ENCODE measurements at regions not wholly inside any gene's neighbourhood (a gene's known extent, or its start where the extent isn't known, plus 50 kb on each side); places are given as distances from the start of the nearest gene placed in this dataset.

- Mint-ChIP-seq H3K9me3 (peaks cover 0 to 7% (median 2%) of the 10 kb centered on the region in 7 donors), H3K4me3 (no peak overlapping the region), H3K36me3 (no peaks in the 10 kb centered on the region), H3K27me3 (ENCODE audit: low read depth in 3 of 3) (no peaks in the 10 kb centered on the region), H3K4me1 (no peaks in the 10 kb centered on the region), H3K27ac (no peak overlapping the region)
- Histone ChIP-seq H4K20me1 (ENCODE audit: insufficient read depth, low read length) (no peaks in the 10 kb centered on the region), H3K4me3 (replicated peaks in 1 of 3; ENCODE audit: low read depth in 2 of 3, low read length in 3 of 3) (no peak overlapping the region), H3K27ac (ENCODE audit: low read depth in 1 of 2, low read length in 2 of 2) (no peak overlapping the region), H3K27me3 (ENCODE audit: control insufficient read depth in 2 of 2, insufficient read depth in 2 of 2, low read length in 2 of 2) (no peaks in the 10 kb centered on the region), H3K4me1 (ENCODE audit: control insufficient read depth in 1 of 2, insufficient read depth in 2 of 2, low read length in 2 of 2) (no peaks in the 10 kb centered on the region), H3K9me3 (replicated peaks in 1 of 2; ENCODE audit: control insufficient read depth in 1 of 2, insufficient read depth in 1 of 2, low read length in 2 of 2) (no peaks in the 10 kb centered on the region), H2AFZ (ENCODE audit: insufficient read depth, low read depth, low read length, poor library complexity, severe bottlenecking) (no peak overlapping the region), H3K4me2 (replicated peaks; ENCODE audit: extremely low read depth, low read length, poor library complexity, severe bottlenecking) (no peak overlapping the region), H3K9ac (ENCODE audit: insufficient read depth, low read length, poor library complexity, severe bottlenecking) (no peak overlapping the region), H3K79me2 (ENCODE audit: insufficient read depth, low read length) (no peaks in the 10 kb centered on the region), H3K36me3 (replicated peaks in 1 of 2; ENCODE audit: control insufficient read depth in 1 of 2, insufficient read depth in 2 of 2, low read length in 2 of 2) (no peaks in the 10 kb centered on the region)
- no peak for TF ChIP-seq CTCF (IDR thresholded peaks at IDR 0.05)
- no peak for DNase-seq
- no CpG with 5 or more reads among the region's 1 CpG for WGBS (ENCODE audit: insufficient coverage)
- intact Hi-C loops (cut with micrococcal nuclease), result no loop called here
These were observed 922.1 kb upstream of the SLIT2 start for GRCh38 chr4:19329631-19330030.

- Histone ChIP-seq H3K9ac (ENCODE audit: insufficient read depth, low read length, poor library complexity, severe bottlenecking) (no peak overlapping the region), H2AFZ (ENCODE audit: insufficient read depth, low read depth, low read length, poor library complexity, severe bottlenecking) (no peak overlapping the region), H3K4me1 (ENCODE audit: control insufficient read depth in 1 of 2, insufficient read depth in 2 of 2, low read length in 2 of 2) (no peaks in the 10 kb centered on the region), H3K27ac (ENCODE audit: low read depth in 1 of 2, low read length in 2 of 2) (no peak overlapping the region), H4K20me1 (ENCODE audit: insufficient read depth, low read length) (no peaks in the 10 kb centered on the region), H3K4me2 (replicated peaks; ENCODE audit: extremely low read depth, low read length, poor library complexity, severe bottlenecking) (no peak overlapping the region), H3K4me3 (replicated peaks in 1 of 3; ENCODE audit: low read depth in 2 of 3, low read length in 3 of 3) (no peak overlapping the region), H3K27me3 (ENCODE audit: control insufficient read depth in 2 of 2, insufficient read depth in 2 of 2, low read length in 2 of 2) (no peaks in the 10 kb centered on the region), H3K9me3 (replicated peaks in 1 of 2; ENCODE audit: control insufficient read depth in 1 of 2, insufficient read depth in 1 of 2, low read length in 2 of 2) (no peaks in the 10 kb centered on the region), H3K79me2 (ENCODE audit: insufficient read depth, low read length) (no peaks in the 10 kb centered on the region), H3K36me3 (replicated peaks in 1 of 2; ENCODE audit: control insufficient read depth in 1 of 2, insufficient read depth in 2 of 2, low read length in 2 of 2) (no peaks in the 10 kb centered on the region)
- no peaks in the 10 kb centered on the region for H3K4me1 Mint-ChIP-seq
- H3K9me3 Mint-ChIP-seq, result peaks cover 0 to 7% (median 2%) of the 10 kb centered on the region in 7 donors
- H3K27me3 Mint-ChIP-seq (ENCODE audit: low read depth in 3 of 3), result no peaks in the 10 kb centered on the region
- no peaks in the 10 kb centered on the region for H3K36me3 Mint-ChIP-seq
- TF ChIP-seq CTCF (IDR thresholded peaks at IDR 0.05), result no peak
- H3K4me3 Mint-ChIP-seq, result no peak overlapping the region
- H3K27ac Mint-ChIP-seq, result no peak overlapping the region
- intact Hi-C loops (cut with micrococcal nuclease), result no loop called here
- no peak for DNase-seq
- WGBS (ENCODE audit: insufficient coverage), result 100% methylated on average over 4 of the region's 4 CpGs
These were observed 922.6 kb upstream of the SLIT2 start for GRCh38 chr4:19329077-19329476.
